Esophagus muscularis mucosa (tissue), 3 donors: ENCODE measurements at regions not wholly inside any gene's neighbourhood (a gene's known extent, or its start where the extent isn't known, plus 50 kb on each side); places are given as distances from the start of the nearest gene placed in this dataset.

Source experiments
- CTCF ChIP-seq, 3 experiments: fragments of 200-600 bp in 2 of 3; fragments of 450-650 bp in 1 of 3; sonication (generic) in 2 of 3; IDR thresholded peaks; one replicate each; pipeline ENCODE4 v1.5.1; 2017 to 2019; ENCODE audit warnings: antibody characterized with exemption in 3 of 3, mild to moderate bottlenecking in 2 of 3, moderate library complexity in 1 of 3
- POLR2AphosphoS5 ChIP-seq, 2 donors: sonication (generic); formaldehyde crosslinking; IDR thresholded peaks; one replicate each; pipeline ENCODE4 v1.6.1; 2017; ENCODE audit warnings: antibody characterized with exemption in 2 of 2

- TF ChIP-seq CTCF (IDR thresholded peaks at IDR 0.05) (no peak), POLR2AphosphoS5 (IDR thresholded peaks at IDR 0.05) (no peak)
Measured at GRCh38 chr12:9379023-9379742, 171.0 kb upstream of the PZP start.
